ENCODE measurements at regions not wholly inside any gene's neighbourhood (a gene's known extent, or its start where the extent isn't known, plus 50 kb on each side); places are given as distances from the start of the nearest gene placed in this dataset.

- TF ChIP-seq EP300 (IDR thresholded peaks at IDR 0.05) (no peak), POLR2AphosphoS5 (IDR thresholded peaks at IDR 0.05) (no peak)
- TF ChIP-seq, protein P1, sequence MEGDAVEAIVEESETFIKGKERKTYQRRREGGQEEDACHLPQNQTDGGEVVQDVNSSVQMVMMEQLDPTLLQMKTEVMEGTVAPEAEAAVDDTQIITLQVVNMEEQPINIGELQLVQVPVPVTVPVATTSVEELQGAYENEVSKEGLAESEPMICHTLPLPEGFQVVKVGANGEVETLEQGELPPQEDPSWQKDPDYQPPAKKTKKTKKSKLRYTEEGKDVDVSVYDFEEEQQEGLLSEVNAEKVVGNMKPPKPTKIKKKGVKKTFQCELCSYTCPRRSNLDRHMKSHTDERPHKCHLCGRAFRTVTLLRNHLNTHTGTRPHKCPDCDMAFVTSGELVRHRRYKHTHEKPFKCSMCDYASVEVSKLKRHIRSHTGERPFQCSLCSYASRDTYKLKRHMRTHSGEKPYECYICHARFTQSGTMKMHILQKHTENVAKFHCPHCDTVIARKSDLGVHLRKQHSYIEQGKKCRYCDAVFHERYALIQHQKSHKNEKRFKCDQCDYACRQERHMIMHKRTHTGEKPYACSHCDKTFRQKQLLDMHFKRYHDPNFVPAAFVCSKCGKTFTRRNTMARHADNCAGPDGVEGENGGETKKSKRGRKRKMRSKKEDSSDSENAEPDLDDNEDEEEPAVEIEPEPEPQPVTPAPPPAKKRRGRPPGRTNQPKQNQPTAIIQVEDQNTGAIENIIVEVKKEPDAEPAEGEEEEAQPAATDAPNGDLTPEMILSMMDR (IDR thresholded peaks at IDR 0.05): no peak
Measured at GRCh38 chr1:30484668-30485067, 238.7 kb downstream of the MATN1 start.

Measured in upper lobe of left lung (tissue), 4 donors.